ENCODE measurements at regions not wholly inside any gene's neighbourhood (a gene's known extent, or its start where the extent isn't known, plus 50 kb on each side); places are given as distances from the start of the nearest gene placed in this dataset.
"Not testable (repeated sequence)": the region's sequence is repeated elsewhere in the genome, so short reads cannot be mapped to it uniquely, and the experiment has no call there.

DNA sequence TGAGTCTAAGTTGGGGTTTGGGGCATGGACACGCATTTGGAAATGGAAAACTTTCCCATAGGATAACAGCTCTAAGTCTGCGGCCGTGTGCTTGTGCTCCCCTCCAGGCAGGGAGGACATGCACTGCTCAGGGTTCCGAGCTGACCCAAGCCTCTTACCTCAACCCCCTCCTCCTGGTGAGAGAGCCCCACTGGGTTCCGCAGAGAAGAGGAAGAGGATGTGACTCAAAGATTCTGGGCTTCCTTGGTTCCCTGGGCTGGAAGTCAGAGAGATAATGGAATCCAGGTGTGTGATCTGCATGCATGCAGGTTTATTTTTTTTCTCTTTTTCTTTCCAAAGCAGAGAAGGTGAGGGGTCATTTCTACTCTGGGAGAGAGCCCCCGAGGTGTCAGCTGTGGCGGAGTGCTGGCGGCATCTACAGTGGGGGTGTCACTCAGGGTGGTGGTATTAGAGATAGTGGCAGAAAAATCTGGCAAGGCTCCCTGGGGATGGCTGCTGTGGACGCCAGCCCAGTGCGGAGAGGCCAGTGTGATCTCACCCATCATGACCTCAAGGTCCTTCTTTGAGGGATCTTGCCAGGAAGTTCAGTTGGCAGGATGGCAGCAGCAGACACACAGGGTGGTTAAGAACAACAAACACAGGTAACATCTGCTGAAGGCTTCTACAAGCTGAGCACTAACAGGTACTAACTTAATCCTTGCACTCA, 168.7 kb upstream of the HAND2 start:
- DNase-seq (ENCODE audit: low read depth), result no peak

GRCh38 chr4:173697840-173698239, 167.8 kb upstream of the HAND2 start:
- DNase-seq (ENCODE audit: low read depth), result no peak

DNA sequence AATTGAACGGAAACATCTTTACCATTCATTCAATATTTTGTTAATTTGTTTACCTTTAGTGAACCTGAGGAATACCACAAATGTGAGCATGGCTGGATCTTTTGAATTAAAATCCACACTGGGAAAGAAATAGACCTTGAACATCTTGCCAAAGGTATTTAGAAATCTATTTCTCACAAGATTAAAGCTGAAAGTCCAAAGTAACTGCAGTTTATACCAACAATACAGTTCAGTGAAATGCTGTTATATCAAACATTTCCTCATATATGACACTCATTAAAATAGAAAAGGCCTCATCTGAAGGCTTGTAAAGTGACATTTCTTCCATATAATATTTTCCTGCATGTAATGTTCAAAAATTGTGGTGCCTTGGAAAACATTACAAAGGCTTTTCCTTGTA, 166.5 kb upstream of the HAND2 start:
- no peak for DNase-seq (ENCODE audit: low read depth)

DNA sequence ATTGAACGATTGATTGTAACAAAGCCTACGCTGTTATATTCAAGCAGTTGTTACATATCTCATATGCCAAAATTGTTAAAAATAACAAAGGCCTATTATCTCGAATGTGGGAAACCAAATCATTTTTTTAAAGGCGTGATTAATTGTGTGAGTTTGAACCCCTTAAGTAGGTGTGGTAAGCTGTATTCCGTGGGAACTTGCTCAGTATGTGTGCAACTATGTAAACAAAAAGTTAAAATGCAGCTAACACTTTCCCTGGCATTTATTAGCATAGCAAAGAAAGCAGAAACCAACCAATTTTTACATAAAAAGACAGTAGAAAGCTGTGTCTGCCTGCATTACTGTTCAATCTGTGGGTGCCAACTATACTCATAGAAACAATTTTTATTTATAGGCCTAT, 166.0 kb upstream of the HAND2 start:
- DNase-seq (ENCODE audit: low read depth), result no peak

DNA sequence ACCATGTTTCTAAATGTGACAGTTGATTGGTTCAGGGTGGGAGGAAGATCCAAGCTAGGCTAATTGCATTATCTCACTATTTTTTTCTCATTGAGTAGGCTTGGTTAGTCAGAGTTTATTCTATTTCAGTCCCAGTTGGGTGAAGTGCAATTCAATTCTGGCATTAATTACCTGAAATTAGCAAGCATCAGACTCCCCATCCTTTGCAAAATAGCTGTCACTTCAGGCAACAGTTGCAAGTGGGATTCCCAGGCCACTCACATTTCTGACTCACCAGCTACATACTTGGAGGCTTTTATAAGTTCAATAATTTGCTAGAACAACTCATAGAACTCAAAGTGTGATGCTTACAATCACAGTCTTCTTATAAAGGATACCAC, 155.8 kb upstream of the HAND2 start:
- DNase-seq (ENCODE audit: low read depth), result no peak

DNA sequence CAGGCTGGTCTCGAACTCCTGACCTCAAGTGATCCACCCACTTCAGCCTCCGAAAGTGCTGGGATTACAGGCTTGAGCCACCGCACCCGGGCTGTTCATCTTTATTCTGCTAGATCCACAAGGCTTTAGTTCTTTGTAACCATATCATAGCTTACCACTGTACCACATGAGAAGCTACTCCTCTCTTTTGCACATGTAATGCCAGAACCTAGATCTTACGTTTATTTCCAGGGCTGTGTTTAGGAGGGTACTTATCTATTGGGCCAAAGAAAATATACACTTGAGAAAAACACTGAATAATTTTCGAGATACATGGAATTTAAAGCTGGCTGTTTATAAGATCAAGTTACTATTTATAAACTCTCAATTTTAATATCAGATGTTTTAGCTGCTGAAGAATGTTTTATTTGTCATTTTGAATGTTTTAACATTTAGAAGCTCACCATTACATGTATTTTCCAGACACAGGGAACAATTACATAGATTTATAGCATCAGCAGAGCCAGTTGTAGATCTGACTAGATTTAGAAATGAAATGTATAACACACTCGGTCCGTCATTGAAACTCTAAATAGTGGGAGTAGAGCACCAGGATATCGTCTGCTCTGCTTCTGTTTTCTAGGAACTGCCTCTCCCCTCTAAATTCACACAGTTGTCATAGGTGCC, 155.3 kb upstream of the HAND2 start:
- DNase-seq (ENCODE audit: low read depth), result no peak

DNA sequence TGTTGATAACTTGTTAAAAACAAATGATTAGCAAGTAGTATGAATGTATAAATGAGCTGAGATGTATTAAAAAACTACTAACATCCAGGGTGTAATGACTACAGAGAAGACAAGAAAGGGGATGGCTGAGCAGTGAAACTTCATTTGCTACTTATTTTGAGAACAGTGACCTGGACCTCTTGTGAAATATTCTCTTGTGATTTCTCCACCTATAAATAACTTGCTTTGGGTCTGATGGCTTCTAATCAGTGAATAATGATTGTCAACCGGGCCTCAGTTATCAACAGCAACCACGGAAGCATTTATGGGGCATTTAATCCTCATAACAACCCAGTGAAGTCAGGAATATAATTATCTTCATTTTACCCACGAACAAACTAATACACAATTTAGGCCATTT, 154.2 kb upstream of the HAND2 start:
- no peak for DNase-seq (ENCODE audit: low read depth)

- DNase-seq (ENCODE audit: low read depth), result no peak
These were observed 152.6 kb upstream of the HAND2 start for GRCh38 chr4:173682609-173683008.

- DNase-seq (ENCODE audit: low read depth), result no peak
These were observed 150.2 kb upstream of the HAND2 start for GRCh38 chr4:173680278-173680677.

- no peak for DNase-seq (ENCODE audit: low read depth)
These were observed 145.4 kb upstream of the HAND2 start for GRCh38 chr4:173675446-173675845.

DNA sequence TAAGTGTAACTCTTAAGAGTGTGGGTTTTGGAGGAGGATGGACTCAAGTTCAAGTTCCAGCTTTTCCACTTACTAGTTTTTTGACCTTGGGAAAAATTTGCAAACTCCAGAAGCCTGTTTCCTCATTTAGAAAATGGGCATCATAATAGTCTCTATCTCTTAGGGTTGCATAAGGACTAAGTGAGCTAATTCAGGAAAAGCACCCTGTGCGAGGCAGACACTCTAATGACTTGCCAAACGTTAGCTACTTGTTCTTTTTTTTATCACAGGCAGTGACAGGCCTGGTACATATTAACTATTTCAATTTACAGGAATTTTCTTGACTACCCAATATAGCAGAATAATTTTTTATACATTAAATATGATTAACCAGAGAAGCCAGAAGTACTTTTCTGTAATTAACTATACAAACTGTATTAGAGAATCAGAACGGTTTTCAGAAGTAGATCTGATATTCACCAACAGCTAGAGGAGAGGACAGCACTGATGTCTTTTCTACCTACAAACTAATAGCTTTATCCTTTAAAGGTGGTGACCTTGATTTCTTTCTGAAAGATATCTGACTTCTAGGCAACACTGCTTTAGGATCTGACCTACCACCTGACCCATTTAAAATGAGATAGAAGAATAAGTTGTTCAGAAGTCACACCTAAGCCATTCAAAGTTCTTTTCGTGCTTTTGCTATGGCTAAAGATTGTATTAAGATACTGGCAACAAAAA, 139.6 kb upstream of the HAND2 start:
- DNase-seq (ENCODE audit: low read depth), result no peak

DNA sequence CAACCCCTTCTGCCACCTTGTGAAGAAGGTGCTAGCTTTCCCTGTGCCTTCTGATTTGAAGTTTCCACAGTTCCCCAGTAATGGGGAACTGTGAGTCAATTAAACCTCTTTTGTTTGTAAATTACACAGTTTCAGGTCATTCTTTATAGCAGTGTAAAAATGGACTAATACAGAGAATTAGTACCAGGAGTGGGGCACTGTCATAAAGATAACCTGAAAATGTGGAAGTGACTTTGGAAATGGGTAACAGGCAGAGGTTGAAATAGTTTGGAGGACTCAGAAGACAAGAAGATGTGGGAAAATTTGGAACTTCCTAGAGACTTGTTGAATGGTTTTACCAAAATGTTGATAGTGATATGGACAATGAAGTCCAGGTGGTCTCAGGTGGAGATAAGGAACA, 131.0 kb upstream of the HAND2 start:
- no peak for DNase-seq (ENCODE audit: low read depth)

DNA sequence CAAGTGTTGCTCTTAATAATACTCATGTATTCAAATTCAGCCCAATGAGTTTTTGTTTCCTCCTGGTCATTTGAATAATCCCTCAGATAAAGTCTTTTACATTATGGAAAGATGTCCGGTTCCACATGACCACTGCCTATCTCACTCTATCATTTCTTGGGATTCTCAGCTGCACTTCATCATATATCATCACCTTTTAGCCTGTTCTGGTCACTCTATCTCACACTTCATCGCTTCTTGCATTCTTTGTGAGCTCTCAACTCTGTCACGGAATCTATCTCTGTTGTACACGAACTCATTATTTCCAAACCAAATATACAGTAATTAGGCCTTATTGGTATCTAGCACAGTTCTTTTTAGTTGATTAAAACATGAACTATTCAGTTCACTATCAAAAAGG, 126.9 kb upstream of the HAND2 start:
- DNase-seq (ENCODE audit: low read depth), result no peak

- no peak for DNase-seq (ENCODE audit: low read depth)
These were observed 122.4 kb upstream of the HAND2 start for GRCh38 chr4:173652283-173652931.

- no peak for DNase-seq (ENCODE audit: low read depth)
These were observed 121.7 kb upstream of the HAND2 start for GRCh38 chr4:173651651-173652282.

GRCh38 chr4:173647902-173648301, 117.9 kb upstream of the HAND2 start:
- no peak for DNase-seq (ENCODE audit: low read depth)

GRCh38 chr4:173642509-173642908, 112.5 kb upstream of the HAND2 start:
- no peak for DNase-seq (ENCODE audit: low read depth)

- no peak for DNase-seq (ENCODE audit: low read depth)
These were observed 105.4 kb upstream of the HAND2 start for GRCh38 chr4:173635395-173635794.

DNA sequence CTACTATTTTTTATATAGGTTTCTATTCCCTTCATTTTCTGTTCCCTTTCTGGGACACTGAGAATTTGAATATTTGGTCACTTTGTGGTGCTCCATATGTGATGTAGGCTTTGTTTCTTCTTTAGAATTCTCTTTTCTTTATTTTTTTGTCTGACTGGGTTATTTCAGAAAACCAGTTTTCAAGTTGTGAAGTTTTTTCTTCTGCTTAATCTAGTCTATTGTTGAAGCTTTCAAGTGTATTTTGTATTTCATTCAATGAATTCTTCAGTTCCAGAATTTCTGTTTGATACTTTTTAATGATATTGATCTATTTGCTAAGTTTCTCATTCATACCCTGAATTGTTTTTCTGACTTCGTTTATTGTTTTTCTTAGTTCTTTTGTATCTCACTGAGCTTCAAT, 96.2 kb upstream of the HAND2 start:
- DNase-seq (ENCODE audit: low read depth), result no peak

DNA sequence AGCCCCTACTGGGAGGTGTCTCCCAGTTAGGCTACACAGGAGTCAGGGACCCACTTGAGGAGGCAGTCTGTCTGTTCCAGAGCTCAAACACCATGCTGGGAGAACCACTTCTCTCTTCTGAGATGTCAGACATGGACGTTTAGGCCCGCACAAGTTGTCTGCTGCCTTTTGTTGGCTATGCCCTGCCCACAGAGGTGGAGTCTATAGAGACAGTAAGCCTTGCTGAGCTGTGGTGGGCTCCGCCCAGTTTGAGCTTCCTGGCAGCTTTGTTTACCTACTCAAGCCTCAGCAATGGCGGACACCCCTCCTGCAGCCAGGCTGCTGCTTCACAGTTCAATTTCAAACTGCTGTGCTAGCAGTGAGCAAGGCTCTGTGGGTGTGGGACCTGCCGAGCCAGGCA, 88.6 kb upstream of the HAND2 start:
- DNase-seq (ENCODE audit: low read depth), result not testable (repeated sequence)

GRCh38 chr4:173609158-173609557, 79.1 kb upstream of the HAND2 start:
- no peak for DNase-seq (ENCODE audit: low read depth)

DNA sequence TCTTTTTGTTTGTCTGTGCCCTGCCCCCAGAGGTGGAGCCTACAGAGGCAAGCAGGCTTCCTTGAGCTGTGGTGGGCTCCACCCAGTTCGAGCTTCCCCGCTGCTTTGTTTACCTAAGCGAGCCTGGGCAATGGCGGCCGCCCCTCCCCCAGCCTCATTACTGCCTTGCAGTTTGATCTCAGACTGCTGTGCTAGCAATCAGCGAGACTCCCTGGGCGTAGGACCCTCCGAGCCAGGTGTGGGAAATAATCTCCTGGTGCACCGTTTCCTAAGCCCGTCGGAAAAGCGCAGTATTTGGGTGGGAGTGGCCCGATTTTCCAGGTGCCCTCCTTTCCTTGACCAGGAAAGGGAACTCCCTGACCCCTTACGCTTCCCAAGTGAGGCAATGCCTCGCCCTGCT, 78.6 kb upstream of the HAND2 start:
- DNase-seq (ENCODE audit: low read depth), result not testable (repeated sequence)

Measured in stromal cell of bone marrow (primary cell).